Mucosa of descending colon (tissue), 3 donors: ENCODE measurements at regions not wholly inside any gene's neighbourhood (a gene's known extent, or its start where the extent isn't known, plus 50 kb on each side); places are given as distances from the start of the nearest gene placed in this dataset.

Source experiments
- ATAC-seq: fragments of 200-7000 bp; cut with Tn5 transposase; one replicate; pipeline ENCODE4 v1.9.1; 2020; ENCODE audit warnings: mild to moderate bottlenecking, moderate library complexity
- DNase-seq, 3 donors: peaks; one replicate each; pipeline ENCODE4 v3.0.0-alpha.2; 2020
- H3K36me3 ChIP-seq: fragments of 200-600 bp; one replicate; pipeline ENCODE4 v1.8.0; 2021; ENCODE audit warnings: low read depth, mild to moderate bottlenecking
- H3K4me1 ChIP-seq: fragments of 200-600 bp; one replicate; pipeline ENCODE4 v1.8.0; 2021; ENCODE audit warnings: low read depth, mild to moderate bottlenecking
- H3K4me3 ChIP-seq: fragments of 200-600 bp; one replicate; pipeline ENCODE4 v1.8.0; 2021; ENCODE audit warnings: mild to moderate bottlenecking
- H3K9me3 ChIP-seq: fragments of 200-600 bp; one replicate; pipeline ENCODE4 v1.8.0; 2021; ENCODE audit warnings: mild to moderate bottlenecking
- CTCF ChIP-seq: fragments of 200-600 bp; IDR thresholded peaks from one replicate; pipeline ENCODE4 v1.8.0; 2022; ENCODE audit warnings: antibody characterized with exemption, mild to moderate bottlenecking
- intact Hi-C, 2 donors: fragments of 100-400 bp; cut with DNase I in 1 of 2; cut with micrococcal nuclease in 1 of 2; formaldehyde crosslinking; loops; one replicate each; pipeline versions ENCODE4 v1.11.0 to v1.11.1; 2022; cut with DNase I, micrococcal nuclease
- donor health status: DM: no; HTN: no; CAD: no; lungs with moderate emphysema.
- donor health status: DM: no; HTN: no; CAD: no.
- donor health status: DM: no; HTN: yes; CAD: no.

GRCh38 chr5:171642894-171643293, 142.7 kb upstream of the SMIM23 start:
- no peaks in the 10 kb centered on the region for H3K4me1 ChIP-seq
- no peak for ATAC-seq
- no peak for DNase-seq
- H3K4me3 ChIP-seq = no peak overlapping the region
- H3K36me3 ChIP-seq = no peaks in the 10 kb centered on the region
- no peak for TF ChIP-seq CTCF
- H3K9me3 ChIP-seq = no peaks in the 10 kb centered on the region
- intact Hi-C loops = no loop called here

DNA sequence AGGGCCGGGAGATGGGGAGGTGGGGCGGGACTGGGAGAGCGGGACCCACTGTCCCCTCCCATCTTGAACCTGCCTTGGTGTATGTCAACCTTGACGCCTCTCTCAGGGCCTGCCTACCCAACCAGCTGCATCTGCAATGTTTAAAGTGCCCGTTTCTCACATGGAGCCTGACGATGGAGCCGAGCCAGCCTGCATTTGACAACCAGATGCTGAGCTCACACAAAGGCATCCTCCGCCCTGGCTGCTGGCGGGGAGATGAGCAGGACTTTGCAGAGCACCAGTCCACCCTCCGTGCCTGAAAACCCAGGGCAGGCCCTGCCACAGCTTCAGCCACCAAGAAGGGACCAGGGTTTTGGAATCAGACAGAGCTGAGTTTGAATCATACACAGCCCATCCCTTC, 141.1 kb upstream of the SMIM23 start:
- Histone ChIP-seq H3K4me1 (no peaks in the 10 kb centered on the region), H3K4me3 (no peak overlapping the region), H3K36me3 (no peaks in the 10 kb centered on the region), H3K9me3 (no peaks in the 10 kb centered on the region)
- ATAC-seq (no peak), DNase-seq (no peak)
- intact Hi-C loops = no loop called here
- TF ChIP-seq CTCF = no peak

- ATAC-seq = no peak
- Histone ChIP-seq H3K9me3 (no peaks in the 10 kb centered on the region), H3K4me1 (no peaks in the 10 kb centered on the region), H3K36me3 (no peaks in the 10 kb centered on the region), H3K4me3 (no peak overlapping the region)
- TF ChIP-seq CTCF = no peak
- intact Hi-C loops = no loop called here
- DNase-seq = no peak
Observed at GRCh38 chr5:171646102-171647042, 139.2 kb upstream of the SMIM23 start.

GRCh38 chr5:171647043-171647903, 138.3 kb upstream of the SMIM23 start:
- ATAC-seq (no peak), DNase-seq (no peak)
- Histone ChIP-seq H3K9me3 (no peaks in the 10 kb centered on the region), H3K4me3 (no peak overlapping the region), H3K4me1 (no peaks in the 10 kb centered on the region), H3K36me3 (no peaks in the 10 kb centered on the region)
- intact Hi-C loops = no loop called here
- no peak for TF ChIP-seq CTCF

DNA sequence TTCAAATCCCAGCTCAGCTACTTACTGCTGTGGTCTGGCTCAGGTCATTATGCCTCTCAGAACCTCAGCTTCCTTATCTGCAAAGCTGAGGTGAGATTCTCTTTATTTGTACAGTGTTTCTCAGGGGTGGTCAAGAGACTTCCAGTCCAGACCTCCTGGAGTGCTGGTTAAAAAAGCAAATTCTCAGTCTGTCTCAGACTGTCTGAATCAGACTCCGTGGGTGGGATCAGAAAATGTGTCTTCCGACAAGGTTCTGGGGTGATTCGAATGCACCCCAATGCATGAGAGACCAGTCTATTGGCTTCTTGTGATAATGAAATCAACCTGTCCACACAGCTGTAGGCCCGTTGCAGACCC, 137.7 kb upstream of the SMIM23 start:
- no peak for DNase-seq
- TF ChIP-seq CTCF = no peak
- no peak for ATAC-seq
- intact Hi-C loops = no loop called here
- no peaks in the 10 kb centered on the region for H3K36me3 ChIP-seq
- H3K4me3 ChIP-seq = no peak overlapping the region
- no peaks in the 10 kb centered on the region for H3K9me3 ChIP-seq
- no peaks in the 10 kb centered on the region for H3K4me1 ChIP-seq
